Inferior parietal cortex (tissue), 1 donor: ENCODE measurements at regions not wholly inside any gene's neighbourhood (a gene's known extent, or its start where the extent isn't known, plus 50 kb on each side); places are given as distances from the start of the nearest gene placed in this dataset.
"Not testable (repeated sequence)": the region's sequence is repeated elsewhere in the genome, so short reads cannot be mapped to it uniquely, and the experiment has no call there.

Source experiments
- DNase-seq: peaks from one replicate; pipeline ENCODE4 v3.0.0-alpha.2; 2016; ENCODE audit errors: extremely low spot score

- DNase-seq = no peak
Observed at GRCh38 chr9:34907044-34907443, 51.0 kb upstream of the PHF24 start.

GRCh38 chr9:34899535-34900158, 58.4 kb upstream of the PHF24 start:
- DNase-seq = peak; percentile 94

- DNase-seq = peak; percentile 73
Observed at GRCh38 chr9:34898846-34899245, 59.2 kb upstream of the PHF24 start.

- DNase-seq = no peak
Observed at GRCh38 chr9:34896112-34896511, 62.0 kb upstream of the PHF24 start.

- no peak for DNase-seq
Observed at GRCh38 chr9:34892886-34893285, 65.2 kb upstream of the PHF24 start.

GRCh38 chr9:34891386-34891785, 66.7 kb upstream of the PHF24 start:
- DNase-seq = no peak

GRCh38 chr9:34887841-34888240, 70.2 kb upstream of the PHF24 start:
- no peak for DNase-seq

- no peak for DNase-seq
Observed at GRCh38 chr9:34884747-34885189, 73.3 kb upstream of the PHF24 start.

- no peak for DNase-seq
Observed at GRCh38 chr9:34876096-34876495, 82.0 kb upstream of the PHF24 start.

- DNase-seq = peak; percentile 5
Observed at GRCh38 chr9:34869390-34869789, 88.7 kb upstream of the PHF24 start.

- no peak for DNase-seq
Observed at GRCh38 chr9:34866614-34867013, 91.5 kb upstream of the PHF24 start.

- DNase-seq = no peak
Observed at GRCh38 chr9:34863426-34863825, 94.7 kb upstream of the PHF24 start.

GRCh38 chr9:34862836-34863235, 95.2 kb upstream of the PHF24 start:
- DNase-seq = no peak

GRCh38 chr9:34862043-34862442, 96.0 kb upstream of the PHF24 start:
- DNase-seq = no peak

- not testable (repeated sequence) for DNase-seq
Observed at GRCh38 chr9:34855016-34855415, 103.1 kb upstream of the PHF24 start.

GRCh38 chr9:34830068-34830467, 120.1 kb upstream of the CCL21 start:
- no peak for DNase-seq

- no peak for DNase-seq
Observed at GRCh38 chr9:34826999-34827538, 117.1 kb upstream of the CCL21 start.

- DNase-seq = no peak
Observed at GRCh38 chr9:34825775-34826174, 115.8 kb upstream of the CCL21 start.

GRCh38 chr9:34823778-34824177, 113.8 kb upstream of the CCL21 start:
- DNase-seq = no peak

GRCh38 chr9:34810187-34810524, 100.2 kb upstream of the CCL21 start:
- DNase-seq = no peak

- no peak for DNase-seq
Observed at GRCh38 chr9:34809504-34810186, 99.7 kb upstream of the CCL21 start.

GRCh38 chr9:34802916-34803315, 93.0 kb upstream of the CCL21 start:
- no peak for DNase-seq

GRCh38 chr9:34797367-34797766, 87.4 kb upstream of the CCL21 start:
- DNase-seq = no peak
